SJSA1 (cell line): ENCODE measurements at regions not wholly inside any gene's neighbourhood (a gene's known extent, or its start where the extent isn't known, plus 50 kb on each side); places are given as distances from the start of the nearest gene placed in this dataset.
A peak's percentile ranks its signal among the peaks of the same experiment; 100 is the strongest.
"Not testable (repeated sequence)": the region's sequence is repeated elsewhere in the genome, so short reads cannot be mapped to it uniquely, and the experiment has no call there.

Source experiments
- DNase-seq, 2 experiments: peaks; one replicate each; pipeline ENCODE4 v3.0.0-alpha.2; 2015 to 2020; ENCODE audit warnings: low spot score in 2 of 2, low read depth in 1 of 2
- H3K27ac ChIP-seq: fragments of 250-450 bp; sonication (Bioruptor Pico); 2 replicates; pipeline ENCODE4 v1.5.1; 2020; ENCODE audit warnings: mild to moderate bottlenecking, moderate library complexity
- H3K27me3 ChIP-seq: fragments of 250-450 bp; sonication (Bioruptor Pico); replicated peaks from 2 replicates; pipeline ENCODE4 v1.5.1; 2020; ENCODE audit warnings: mild to moderate bottlenecking, moderate library complexity
- H3K36me3 ChIP-seq: fragments of 250-450 bp; sonication (Bioruptor Pico); 2 replicates; pipeline ENCODE4 v1.5.1; 2020; ENCODE audit warnings: mild to moderate bottlenecking
- H3K4me1 ChIP-seq: fragments of 250-450 bp; sonication (Bioruptor Pico); replicated peaks from 2 replicates; pipeline ENCODE4 v1.6.1; 2021; ENCODE audit warnings: mild to moderate bottlenecking
- H3K4me3 ChIP-seq: fragments of 250-450 bp; sonication (Bioruptor Pico); 2 replicates; pipeline ENCODE4 v1.5.1; 2020; ENCODE audit warnings: mild to moderate bottlenecking
- H3K9me3 ChIP-seq: fragments of 250-450 bp; sonication (Bioruptor Pico); replicated peaks from 2 replicates; pipeline ENCODE4 v1.5.1; 2020; ENCODE audit warnings: mild to moderate bottlenecking

- no peak for DNase-seq
- no peak overlapping the region for H3K27ac ChIP-seq
- H3K36me3 ChIP-seq = no peaks in the 10 kb centered on the region
- no peaks in the 10 kb centered on the region for H3K4me1 ChIP-seq
- H3K27me3 ChIP-seq = no peaks in the 10 kb centered on the region
- H3K9me3 ChIP-seq = no peaks in the 10 kb centered on the region; the same call in 1 of the 2 replicates
- no peak overlapping the region for H3K4me3 ChIP-seq
Measured at GRCh38 chr12:14239935-14240872, 125.3 kb upstream of the ATF7IP start.

- no peaks in the 10 kb centered on the region for H3K36me3 ChIP-seq
- H3K4me1 ChIP-seq = no peaks in the 10 kb centered on the region
- no peaks in the 10 kb centered on the region for H3K27me3 ChIP-seq
- H3K27ac ChIP-seq = no peak overlapping the region
- H3K9me3 ChIP-seq = no peaks in the 10 kb centered on the region; the same call in 1 of the 2 replicates
- DNase-seq = no peak
- no peak overlapping the region for H3K4me3 ChIP-seq
Measured at GRCh38 chr12:14240873-14241220, 124.6 kb upstream of the ATF7IP start.

- H3K9me3 ChIP-seq, H3K27ac ChIP-seq, H3K4me1 ChIP-seq, H3K4me3 ChIP-seq, DNase-seq, H3K36me3 ChIP-seq, H3K27me3 ChIP-seq: not testable (repeated sequence)
Measured at GRCh38 chr12:14242825-14243224, 122.7 kb upstream of the ATF7IP start.

- H3K36me3 ChIP-seq = no peaks in the 10 kb centered on the region
- H3K27me3 ChIP-seq = no peaks in the 10 kb centered on the region
- H3K4me3 ChIP-seq = no peak overlapping the region
Measured at GRCh38 chr12:14243941-14244340, 121.5 kb upstream of the ATF7IP start.

GRCh38 chr12:14244876-14245669 is 120.4 kb upstream of the ATF7IP start:
- Histone ChIP-seq H3K9me3 (peaks cover 4% of the 10 kb centered on the region; the same call in 1 of the 2 replicates), H3K4me3 (no peak overlapping the region)

More at GRCh38 chr12:14243941-14244340, 121.5 kb upstream of the ATF7IP start:
- Histone ChIP-seq H3K27ac (no peak overlapping the region), H3K9me3 (peaks cover 4% of the 10 kb centered on the region; the same call in 1 of the 2 replicates), H3K4me1 (no peaks in the 10 kb centered on the region)
- no peak for DNase-seq

GRCh38 chr12:14247166-14247565 is 118.3 kb upstream of the ATF7IP start:
- Histone ChIP-seq H3K4me3 (no peak overlapping the region), H3K27ac (no peak overlapping the region), H3K4me1 (no peaks in the 10 kb centered on the region), H3K36me3 (no peaks in the 10 kb centered on the region), H3K9me3 (peaks cover 4% of the 10 kb centered on the region; the same call in 1 of the 2 replicates), H3K27me3 (no peaks in the 10 kb centered on the region)
- no peak for DNase-seq

More at GRCh38 chr12:14244876-14245669, 120.4 kb upstream of the ATF7IP start:
- Histone ChIP-seq H3K27me3 (no peaks in the 10 kb centered on the region), H3K36me3 (no peaks in the 10 kb centered on the region), H3K4me1 (no peaks in the 10 kb centered on the region), H3K27ac (no peak overlapping the region)
- DNase-seq = no peak

- 0 out of 2 replicates have a peak, but pooled peaks cover 4% of the 10 kb centered on the region for H3K9me3 ChIP-seq
- no peak overlapping the region for H3K4me3 ChIP-seq
- H3K27me3 ChIP-seq = no peaks in the 10 kb centered on the region
- no peak overlapping the region for H3K27ac ChIP-seq
- H3K4me1 ChIP-seq = no peaks in the 10 kb centered on the region
- no peak for DNase-seq
- H3K36me3 ChIP-seq = no peaks in the 10 kb centered on the region
Measured at GRCh38 chr12:14249368-14249767, 116.1 kb upstream of the ATF7IP start.

GRCh38 chr12:14252697-14253096 is 112.8 kb upstream of the ATF7IP start:
- H3K36me3 ChIP-seq = no peaks in the 10 kb centered on the region
- H3K9me3 ChIP-seq = no peaks in the 10 kb centered on the region
- no peak for DNase-seq
- no peak overlapping the region for H3K27ac ChIP-seq
- peaks cover 5% of the 10 kb centered on the region for H3K4me1 ChIP-seq
- H3K27me3 ChIP-seq = no peaks in the 10 kb centered on the region
- H3K4me3 ChIP-seq = no peak overlapping the region

GRCh38 chr12:14253496-14253895 is 112.0 kb upstream of the ATF7IP start:
- Histone ChIP-seq H3K9me3 (no peaks in the 10 kb centered on the region), H3K4me1 (peaks cover 13% of the 10 kb centered on the region), H3K27ac (no peak overlapping the region), H3K27me3 (no peaks in the 10 kb centered on the region), H3K4me3 (no peak overlapping the region), H3K36me3 (no peaks in the 10 kb centered on the region)
- no peak for DNase-seq

GRCh38 chr12:14254781-14255180 is 110.7 kb upstream of the ATF7IP start:
- Histone ChIP-seq H3K4me3 (no peak overlapping the region), H3K27me3 (no peaks in the 10 kb centered on the region), H3K9me3 (no peaks in the 10 kb centered on the region), H3K36me3 (no peaks in the 10 kb centered on the region), H3K4me1 (peaks cover 13% of the 10 kb centered on the region), H3K27ac (no peak overlapping the region)
- no peak for DNase-seq

- H3K36me3 ChIP-seq = no peaks in the 10 kb centered on the region
- DNase-seq = no peak
- no peaks in the 10 kb centered on the region for H3K27me3 ChIP-seq
- peaks cover 25% of the 10 kb centered on the region for H3K4me1 ChIP-seq
- H3K27ac ChIP-seq = no peak overlapping the region
- H3K9me3 ChIP-seq = no peaks in the 10 kb centered on the region
- H3K4me3 ChIP-seq = no peak overlapping the region
Measured at GRCh38 chr12:14256121-14256520, 109.4 kb upstream of the ATF7IP start.

GRCh38 chr12:14256555-14257169 is 108.8 kb upstream of the ATF7IP start:
- 0 out of 2 replicates have a peak overlapping the region, but pooled peaks have one; percentile 50 for H3K27ac ChIP-seq
- DNase-seq = no peak
- no peaks in the 10 kb centered on the region for H3K9me3 ChIP-seq
- H3K4me3 ChIP-seq = no peak overlapping the region
- H3K4me1 ChIP-seq = peaks cover 25% of the 10 kb centered on the region
- H3K27me3 ChIP-seq = no peaks in the 10 kb centered on the region
- no peaks in the 10 kb centered on the region for H3K36me3 ChIP-seq

GRCh38 chr12:14257303-14257733 is 108.2 kb upstream of the ATF7IP start:
- H3K36me3 ChIP-seq = no peaks in the 10 kb centered on the region
- H3K4me1 ChIP-seq = peaks cover 25% of the 10 kb centered on the region
- no peak overlapping the region for H3K4me3 ChIP-seq
- DNase-seq = no peak
- no peaks in the 10 kb centered on the region for H3K9me3 ChIP-seq
- no peaks in the 10 kb centered on the region for H3K27me3 ChIP-seq
- peak overlapping the region; percentile 50 for H3K27ac ChIP-seq
